H1 (cell line): ENCODE measurements at regions not wholly inside any gene's neighbourhood (a gene's known extent, or its start where the extent isn't known, plus 50 kb on each side); places are given as distances from the start of the nearest gene placed in this dataset.

Source experiments
- CTCF ChIA-PET: fragments of 300-600 bp; sonication (Branson Sonifier 250); formaldehyde crosslinking; loops from one replicate; lab custom pipeline; 2021; ENCODE audit not compliant: partially characterized antibody; lab: Charles Lee
- POLR2A ChIA-PET: fragments of 300-600 bp; sonication (Branson Sonifier 250); formaldehyde crosslinking; loops from one replicate; lab custom pipeline; 2021; ENCODE audit warnings: inconsistent platforms; ENCODE audit not compliant: partially characterized antibody; lab: Charles Lee
- DNase-seq, 2 experiments: peaks; one replicate each; pipeline versions ENCODE4 v3.0.0 to v3.0.0-alpha.2; 2010 to 2022; ENCODE audit warnings: low spot score in 2 of 2, low read depth in 1 of 2, mixed read lengths in 1 of 2
- FAIRE-seq: peaks from 2 replicates; lab custom pipeline; 2011; peaks lifted over from hg19 to GRCh38; lab: Jason Lieb, UNC
- H2AFZ ChIP-seq: 2 replicates; pipeline ENCODE4 v1.8.1; 2012; ENCODE audit warnings: low read length, inconsistent platforms
- H2AK5ac ChIP-seq: 2 replicates; pipeline ENCODE4 v1.6.1; 2013; ENCODE audit warnings: low read depth, low read length
- H2BK120ac ChIP-seq: replicated peaks from 2 replicates; pipeline ENCODE3; 2013; ENCODE audit warnings: low read depth, low read length, inconsistent platforms
- H2BK12ac ChIP-seq: 2 replicates; pipeline ENCODE4 v1.6.1; 2013; ENCODE audit warnings: low read depth, low read length
- H2BK15ac ChIP-seq: 2 replicates; pipeline ENCODE4 v1.6.1; 2013; ENCODE audit warnings: low read length
- H2BK20ac ChIP-seq: 2 replicates; pipeline ENCODE4 v1.6.1; 2013; ENCODE audit warnings: low read length
- H2BK5ac ChIP-seq: 2 replicates; pipeline ENCODE4 v1.6.1; 2013; ENCODE audit warnings: low read depth, low read length
- H3K14ac ChIP-seq: 2 replicates; pipeline ENCODE4 v1.6.1; 2013; ENCODE audit warnings: inconsistent platforms; ENCODE audit not compliant: insufficient read length
- H3K18ac ChIP-seq: 2 replicates; pipeline ENCODE4 v1.6.1; 2013; ENCODE audit warnings: low read length; ENCODE audit errors: extremely low read depth
- H3K23ac ChIP-seq: 2 replicates; pipeline ENCODE4 v1.6.1; 2013; ENCODE audit warnings: inconsistent platforms; ENCODE audit not compliant: insufficient read length
- H3K23me2 ChIP-seq: 2 replicates; pipeline ENCODE4 v1.6.1; 2013; ENCODE audit warnings: low read depth, low read length
- H3K27ac ChIP-seq: 2 replicates; pipeline ENCODE4 v1.6.1; 2011; ENCODE audit warnings: low read depth, low read length, inconsistent platforms
- H3K27me3 ChIP-seq, 4 experiments: replicated peaks in 1 of 4; 1 replicate in 1 of 4; 2 replicates in 3 of 4; pipeline versions ENCODE4 v1.6.1 to v1.8.1; 2011 to 2013; ENCODE audit warnings: low read length in 3 of 4, mild to moderate bottlenecking in 3 of 4, inconsistent platforms in 2 of 4, mixed read lengths in 2 of 4, moderate library complexity in 1 of 4; ENCODE audit not compliant: control insufficient read depth in 3 of 4, insufficient read depth in 3 of 4; ENCODE audit errors: extremely low read depth in 1 of 4
- H3K36me3 ChIP-seq, 4 experiments: 2 replicates each; pipeline versions ENCODE4 v1.6.1 to v1.8.1; 2011 to 2013; ENCODE audit warnings: mild to moderate bottlenecking in 4 of 4, low read length in 3 of 4, moderate library complexity in 2 of 4, control low read depth in 1 of 4, inconsistent platforms in 1 of 4; ENCODE audit not compliant: insufficient read depth in 4 of 4, control insufficient read depth in 2 of 4
- H3K4ac ChIP-seq: replicated peaks from 2 replicates; pipeline ENCODE3; 2013; ENCODE audit warnings: low read length, low read depth, mixed read lengths, inconsistent platforms; ENCODE audit not compliant: insufficient read length
- H3K4me1 ChIP-seq, 4 experiments: replicated peaks in 1 of 4; 1 replicate in 1 of 4; 2 replicates in 3 of 4; pipeline versions ENCODE4 v1.6.1 to v1.8.1; 2011 to 2013; ENCODE audit warnings: low read length in 3 of 4, inconsistent platforms in 2 of 4, mixed read lengths in 1 of 4; ENCODE audit not compliant: insufficient read depth in 4 of 4, control insufficient read depth in 3 of 4
- H3K4me2 ChIP-seq, 2 experiments: 2 replicates each; pipeline versions ENCODE4 v1.6.1 to v1.8.1; 2011 to 2013; ENCODE audit warnings: low read depth in 2 of 2, low read length in 2 of 2, control low read depth in 1 of 2, inconsistent platforms in 1 of 2, mild to moderate bottlenecking in 1 of 2; ENCODE audit not compliant: insufficient read depth in 1 of 2
- H3K4me3 ChIP-seq, 4 experiments: fragments of 200-600, 300-600 bp in 1 of 4; sonication (generic), shearing (Covaris generic), sonication (Bioruptor Twin) in 1 of 4; 2 replicates each; pipeline versions ENCODE4 v1.5.1 to v1.8.1; 2011 to 2016; ENCODE audit warnings: low read length in 4 of 4, low read depth in 3 of 4, control low read depth in 2 of 4, inconsistent platforms in 2 of 4, mild to moderate bottlenecking in 2 of 4, mixed read lengths in 1 of 4, moderate library complexity in 1 of 4; ENCODE audit not compliant: insufficient read depth in 2 of 4; ENCODE audit errors: extremely low read depth in 1 of 4
- H3K56ac ChIP-seq: replicated peaks from 2 replicates; pipeline ENCODE3; 2013; ENCODE audit warnings: low read depth, mild to moderate bottlenecking, mixed read lengths, low read length, inconsistent platforms; ENCODE audit not compliant: insufficient read length
- H3K79me1 ChIP-seq: 2 replicates; pipeline ENCODE4 v1.6.1; 2013; ENCODE audit warnings: low read depth, low read length, control low read depth
- H3K79me2 ChIP-seq, 2 experiments: 2 replicates each; pipeline versions ENCODE4 v1.6.1 to v1.8.1; 2012 to 2013; ENCODE audit warnings: low read length in 2 of 2, mild to moderate bottlenecking in 2 of 2, inconsistent platforms in 1 of 2; ENCODE audit not compliant: insufficient read depth in 2 of 2, control insufficient read depth in 1 of 2
- H3K9ac ChIP-seq, 4 experiments: replicated peaks in 1 of 4; 1 replicate in 1 of 4; 2 replicates in 3 of 4; pipeline versions ENCODE4 v1.6.1 to v1.8.1; 2011 to 2013; ENCODE audit warnings: low read depth in 3 of 4, low read length in 3 of 4, control low read depth in 2 of 4, mild to moderate bottlenecking in 2 of 4, moderate library complexity in 2 of 4, inconsistent platforms in 1 of 4; ENCODE audit errors: extremely low read depth in 1 of 4
- H3K9me3 ChIP-seq, 2 experiments: 2 replicates each; pipeline versions ENCODE4 v1.6.1 to v1.8.1; 2012 to 2013; ENCODE audit warnings: mild to moderate bottlenecking in 2 of 2, moderate library complexity in 2 of 2, control low read depth in 1 of 2, inconsistent platforms in 1 of 2, low read depth in 1 of 2, low read length in 1 of 2, mixed read lengths in 1 of 2; ENCODE audit not compliant: insufficient read depth in 2 of 2
- H4K20me1 ChIP-seq, 2 experiments: replicated peaks in 1 of 2; 2 replicates each; pipeline versions ENCODE3 to v1.8.1; 2011 to 2013; ENCODE audit warnings: inconsistent platforms in 2 of 2, low read length in 2 of 2, mild to moderate bottlenecking in 1 of 2; ENCODE audit not compliant: insufficient read depth in 2 of 2, control insufficient read depth in 1 of 2
- H4K5ac ChIP-seq: 2 replicates; pipeline ENCODE4 v1.6.1; 2013; ENCODE audit warnings: low read length, low read depth, mixed read lengths, inconsistent platforms; ENCODE audit not compliant: insufficient read length
- H4K8ac ChIP-seq: 2 replicates; pipeline ENCODE4 v1.8.0; 2013; ENCODE audit warnings: mild to moderate bottlenecking, moderate library complexity, low read length, inconsistent platforms; ENCODE audit not compliant: insufficient read depth; ENCODE audit errors: extremely low read depth
- H4K91ac ChIP-seq: replicated peaks from 2 replicates; pipeline ENCODE3; 2013; ENCODE audit warnings: low read length, mixed read lengths, inconsistent platforms; ENCODE audit not compliant: insufficient read length
- CEBPB ChIP-seq: IDR thresholded peaks from 2 replicates; pipeline ENCODE4 v1.6.1; 2012; ENCODE audit warnings: low read depth, low read length
- SP1 ChIP-seq: IDR thresholded peaks from 2 replicates; pipeline ENCODE4 v1.6.1; 2011; ENCODE audit warnings: low read depth, low read length
- WGBS, 2 experiments: shearing (Covaris generic) in 1 of 2; methylation state at CpG; one replicate each; pipeline versions ENCODE4 v1.1.6 to v1.1.7; 2013 to 2015; ENCODE audit warnings: low lambda C conversion rate in 2 of 2, mixed read lengths in 2 of 2, inconsistent platforms in 1 of 2, low coverage in 1 of 2, missing lambda C conversion rate in 1 of 2; ENCODE audit not compliant: insufficient replicate concordance in 2 of 2, insufficient coverage in 1 of 2, insufficient read length in 1 of 2; ENCODE audit errors: extremely low coverage in 1 of 2, missing lambda C conversion rate in 1 of 2; 5-methylcytosine and 5-hydroxymethylcytosine counted together

GRCh38 chr10:43000021-43000411 is 76.9 kb upstream of the RET start:
- Histone ChIP-seq H3K4me3 (no peak overlapping the region), H3K36me3 (no peaks in the 10 kb centered on the region), H2BK15ac (no peak overlapping the region), H2AK5ac (no peak overlapping the region), H2BK12ac (no peak overlapping the region), H3K14ac (no peak overlapping the region), H3K9me3 (no peaks in the 10 kb centered on the region), H3K79me2 (no peaks in the 10 kb centered on the region), H3K18ac (no peak overlapping the region), H3K27me3 (no peaks in the 10 kb centered on the region), H4K91ac (no peak overlapping the region), H3K27ac (no peak overlapping the region), H4K20me1 (no peaks in the 10 kb centered on the region), H2BK5ac (no peak overlapping the region), H3K56ac (no peak overlapping the region), H2BK120ac (no peak overlapping the region), H4K8ac (no peak overlapping the region), H3K23ac (no peak overlapping the region), H3K79me1 (no peaks in the 10 kb centered on the region), H3K23me2 (no peaks in the 10 kb centered on the region), H3K4me1 (peaks cover 0 to 2% (median 0%) of the 10 kb centered on the region in 4 experiments; a peak in 1 of 7 replicates), H2BK20ac (no peak overlapping the region), H3K9ac (no peak overlapping the region), H4K5ac (no peak overlapping the region), H3K4me2 (no peak overlapping the region), H2AFZ (no peak overlapping the region), H3K4ac (no peak overlapping the region)
- WGBS, 2 experiments: 93% methylated on average over 3 of the region's 3 CpGs; no CpG with 5 or more reads in 1 of the 2 experiments
- ChIA-PET CTCF (no interaction called here), POLR2A (no interaction called here)
- no peak for DNase-seq
- no peak for FAIRE-seq
- TF ChIP-seq CEBPB (no peak), SP1 (no peak)
